Fibroblast of skin of right quadriceps (primary cell): ENCODE measurements at regions not wholly inside any gene's neighbourhood (a gene's known extent, or its start where the extent isn't known, plus 50 kb on each side); places are given as distances from the start of the nearest gene placed in this dataset.
A peak's percentile ranks its signal among the peaks of the same experiment; 100 is the strongest.
"Not testable (repeated sequence)": the region's sequence is repeated elsewhere in the genome, so short reads cannot be mapped to it uniquely, and the experiment has no call there.

Experiments used
- DNase-seq: peaks from one replicate; pipeline ENCODE4 v3.0.0-alpha.2; 2013

DNA sequence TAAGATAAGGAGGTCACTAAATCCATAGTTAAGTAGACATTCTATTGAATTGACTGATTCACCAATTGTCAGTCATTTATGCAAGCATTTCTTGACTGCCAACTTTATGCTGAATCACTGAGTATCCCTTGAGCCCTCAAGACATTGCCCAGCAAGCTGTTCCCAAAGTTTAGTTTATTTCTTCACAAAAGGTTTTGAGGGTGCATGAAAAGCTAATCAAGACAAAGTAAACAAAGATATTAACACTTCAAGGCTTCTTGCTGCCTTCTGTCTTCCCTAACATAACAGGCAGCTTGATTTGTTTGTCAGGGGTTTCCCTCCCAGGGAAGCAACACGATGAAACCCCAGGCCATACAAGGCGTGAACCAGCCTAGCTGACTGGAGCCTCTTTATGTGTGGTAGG is 374.4 kb downstream of the SPRY2 start:
- no peak for DNase-seq

DNA sequence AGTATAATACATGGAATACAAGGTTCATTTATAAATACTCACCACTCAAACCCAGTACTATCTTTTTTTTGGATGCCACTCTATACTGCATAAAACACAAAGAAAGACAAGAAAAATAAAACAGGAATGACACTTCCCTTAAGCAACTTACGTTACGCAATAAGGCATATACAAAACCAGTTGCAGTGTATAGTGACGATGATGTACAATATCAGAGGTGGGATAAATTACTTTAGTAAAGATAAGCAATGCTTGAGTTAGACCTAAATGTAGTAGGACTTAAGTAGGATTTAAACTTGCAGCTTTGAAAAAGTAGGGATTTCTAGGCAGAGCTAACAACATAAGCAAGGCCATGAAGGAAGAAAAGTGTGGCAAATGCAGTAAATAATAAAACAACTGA is 374.9 kb downstream of the SPRY2 start:
- DNase-seq: no peak

GRCh38 chr13:79946556-79946955 is 394.4 kb downstream of the SPRY2 start:
- no peak for DNase-seq

- no peak for DNase-seq
Observed at GRCh38 chr13:79943346-79944023, 397.4 kb downstream of the SPRY2 start.

GRCh38 chr13:79941752-79942151 is 399.2 kb downstream of the SPRY2 start:
- DNase-seq: no peak

DNA sequence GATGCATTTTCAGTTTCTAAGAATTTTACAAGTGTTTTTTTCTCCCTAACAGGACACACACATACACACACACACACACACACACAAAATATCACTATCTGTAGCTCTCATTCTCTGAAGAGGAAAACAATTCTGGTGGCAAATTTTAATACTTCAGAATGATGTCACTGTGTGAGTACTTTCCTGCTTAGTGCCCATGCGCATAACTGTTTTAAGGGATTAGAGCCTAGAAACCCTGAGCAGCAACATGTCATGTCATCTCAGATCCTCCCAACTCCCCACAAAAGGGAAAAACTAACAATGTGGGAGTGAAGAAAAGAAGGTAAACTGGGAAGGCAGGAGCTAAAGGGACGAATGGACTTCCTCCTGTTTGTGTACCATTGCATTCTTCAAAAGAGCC is 401.2 kb downstream of the SPRY2 start:
- no peak for DNase-seq

GRCh38 chr13:79937771-79938216 is 403.1 kb downstream of the SPRY2 start:
- no peak for DNase-seq

- no peak for DNase-seq
Observed at GRCh38 chr13:79937311-79937710, 403.6 kb downstream of the SPRY2 start.

DNA sequence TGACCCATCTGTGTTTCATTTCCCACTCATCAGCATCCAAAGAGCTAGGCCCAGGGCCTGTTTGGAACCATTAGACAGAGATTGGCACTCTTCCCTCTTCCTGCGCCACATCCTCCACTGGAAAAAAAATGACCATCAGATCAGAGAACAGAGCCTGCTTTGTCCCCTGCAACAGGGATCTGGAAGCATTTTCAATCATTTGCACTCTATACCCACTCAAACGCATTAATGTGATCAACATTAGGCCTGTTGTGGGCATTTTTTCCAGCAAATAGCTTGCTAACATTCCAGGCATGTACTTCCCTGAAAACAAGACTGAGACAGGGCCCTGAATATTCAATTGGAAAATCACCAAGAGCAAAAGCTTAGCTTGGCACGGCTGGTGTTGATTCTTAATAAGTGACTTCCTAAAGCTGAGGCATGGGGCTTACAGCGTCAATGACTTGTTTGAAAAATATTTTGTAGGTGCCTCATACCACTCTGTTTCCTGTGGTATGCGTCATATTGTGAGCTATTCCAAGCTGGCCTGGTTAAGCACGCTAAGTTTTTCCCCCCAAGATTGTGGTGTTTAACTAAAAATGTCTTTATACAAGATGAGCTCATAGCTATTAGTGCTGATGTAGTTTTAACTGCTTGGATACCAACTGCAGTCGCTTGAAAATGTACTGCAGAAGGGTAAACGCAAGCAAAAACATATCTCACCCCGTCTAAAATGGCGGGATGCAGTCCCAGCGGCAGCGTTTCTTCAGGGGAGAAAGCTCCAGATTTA is 404.4 kb downstream of the SPRY2 start:
- DNase-seq: peak; percentile 100

- peak; percentile 27 for DNase-seq
Observed at GRCh38 chr13:79935121-79935520, 405.8 kb downstream of the SPRY2 start.

GRCh38 chr13:79933389-79933788 is 407.5 kb downstream of the SPRY2 start:
- no peak for DNase-seq

DNA sequence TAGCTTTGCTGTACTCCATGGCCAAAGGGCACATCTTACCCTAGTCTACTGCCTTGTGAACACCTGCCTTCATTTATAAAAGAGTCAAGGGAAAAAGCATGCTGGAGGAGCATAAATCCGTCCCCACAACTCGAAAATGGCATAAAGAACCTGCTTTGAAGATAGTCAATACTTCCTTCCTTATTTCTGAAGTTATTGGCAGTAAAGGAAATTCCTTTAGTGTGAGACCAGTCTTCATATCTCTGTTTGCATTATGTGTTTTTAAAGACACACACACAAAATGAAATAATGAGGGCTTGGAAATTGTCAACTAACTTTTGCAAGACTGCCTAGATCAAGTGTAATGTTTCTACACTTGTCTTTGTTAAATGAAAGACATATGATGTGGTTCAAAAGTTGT is 408.4 kb downstream of the SPRY2 start:
- DNase-seq: no peak

- DNase-seq: not testable (repeated sequence)
Observed at GRCh38 chr13:79923973-79924556, 416.9 kb downstream of the SPRY2 start.

- no peak for DNase-seq
Observed at GRCh38 chr13:79919091-79919490, 421.8 kb downstream of the SPRY2 start.

- DNase-seq: no peak
Observed at GRCh38 chr13:79918620-79919019, 422.3 kb downstream of the SPRY2 start.

DNA sequence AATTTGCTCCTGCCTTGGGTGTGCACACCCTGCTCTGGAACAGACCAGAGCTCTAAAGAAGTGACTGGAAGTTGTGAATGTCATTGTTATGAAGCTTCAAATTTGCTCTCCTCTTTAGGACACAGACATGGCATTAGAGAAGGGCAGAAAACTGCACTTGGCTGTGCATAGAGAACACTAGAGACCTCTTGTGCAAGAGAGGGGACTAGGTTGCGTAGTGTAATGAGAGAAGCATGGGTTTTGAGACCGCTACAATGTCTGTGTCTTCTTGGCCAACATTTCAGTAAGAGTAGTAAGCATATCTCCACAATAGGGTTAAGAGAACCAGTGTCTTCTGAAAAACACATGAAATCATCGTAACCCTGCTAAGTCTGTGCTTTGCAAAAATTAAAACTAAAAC is 423.3 kb downstream of the SPRY2 start:
- no peak for DNase-seq

DNA sequence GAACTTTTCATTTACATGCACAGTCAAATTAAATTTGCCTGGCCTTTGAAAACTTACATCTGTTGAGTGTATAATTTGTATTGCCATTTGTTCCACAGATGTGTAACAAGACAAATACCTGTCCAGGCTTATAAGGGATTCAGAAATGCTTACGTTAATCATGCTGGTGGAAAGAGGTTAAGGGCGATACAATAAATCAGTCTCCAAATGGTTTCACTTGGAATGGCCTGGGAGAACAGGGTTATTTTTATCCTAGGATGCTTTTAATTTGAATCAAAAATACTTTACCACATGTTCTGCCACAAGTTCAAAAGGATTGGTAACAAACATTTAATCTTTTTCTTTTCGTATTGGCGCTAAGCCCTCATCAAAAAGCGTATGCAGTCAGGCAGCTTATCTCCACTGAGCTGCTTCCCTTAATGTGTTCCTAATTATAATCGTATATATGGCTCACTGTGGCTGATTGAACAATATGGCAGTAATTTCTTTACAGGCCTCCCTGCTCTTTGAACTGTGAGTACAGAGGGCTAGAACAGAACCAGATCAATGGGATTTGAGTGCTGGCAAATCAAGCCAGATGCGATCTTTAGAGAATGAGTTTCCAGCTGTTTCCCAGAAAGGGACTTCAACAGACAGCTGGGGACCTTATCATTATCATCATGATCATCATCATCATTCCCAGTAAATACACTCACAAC is 425.7 kb downstream of the SPRY2 start:
- peak; percentile 52 for DNase-seq

DNA sequence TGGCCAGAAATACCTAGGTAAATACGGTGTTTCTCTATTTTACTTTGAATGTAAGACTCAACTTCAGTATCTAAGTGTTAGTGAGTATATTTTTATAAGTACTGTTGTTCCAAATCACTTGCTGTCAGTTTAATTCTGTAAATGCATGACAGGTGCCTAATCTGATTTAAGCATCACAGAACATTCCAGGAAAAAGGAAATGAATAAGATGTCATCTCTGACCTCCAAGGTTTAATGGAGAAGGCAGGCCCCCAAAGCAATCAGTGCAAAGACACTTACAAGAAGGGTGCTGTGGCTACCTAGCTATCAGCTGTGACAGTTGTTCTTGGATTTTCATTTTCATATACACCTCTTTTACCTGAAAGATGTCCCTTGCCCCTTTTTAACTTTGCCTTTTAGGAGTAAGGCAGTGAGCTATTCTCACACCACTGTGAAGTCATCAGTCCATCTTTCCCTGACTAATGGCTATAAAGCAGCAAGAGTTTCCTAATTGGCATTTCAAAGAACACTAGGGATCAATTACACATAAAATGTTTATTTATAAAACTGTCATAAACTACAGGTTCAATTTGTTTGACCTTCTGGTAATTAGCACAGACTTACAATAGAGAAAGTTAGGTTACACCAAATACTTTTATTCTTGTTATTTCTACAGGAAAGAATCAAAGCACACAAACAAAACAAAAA is 427.6 kb downstream of the SPRY2 start:
- no peak for DNase-seq

DNA sequence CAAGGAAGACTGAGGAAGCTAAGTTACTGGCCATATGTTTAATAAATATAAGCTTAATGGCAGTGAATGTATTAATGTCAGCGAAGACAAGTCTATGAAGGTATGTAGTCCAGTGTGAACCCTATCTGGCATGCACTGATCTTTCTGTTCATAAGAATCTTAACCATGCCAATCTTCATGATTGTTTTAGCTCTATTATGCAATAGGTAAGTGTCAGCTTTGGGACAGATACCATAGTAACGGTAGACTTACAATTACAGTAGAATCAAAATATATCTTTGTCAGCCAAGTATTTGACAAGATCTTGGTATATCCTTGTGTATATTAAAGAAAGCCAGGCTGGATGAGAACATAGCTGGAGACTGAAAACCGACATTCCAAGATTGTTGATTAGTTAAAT is 428.5 kb downstream of the SPRY2 start:
- DNase-seq: no peak

DNA sequence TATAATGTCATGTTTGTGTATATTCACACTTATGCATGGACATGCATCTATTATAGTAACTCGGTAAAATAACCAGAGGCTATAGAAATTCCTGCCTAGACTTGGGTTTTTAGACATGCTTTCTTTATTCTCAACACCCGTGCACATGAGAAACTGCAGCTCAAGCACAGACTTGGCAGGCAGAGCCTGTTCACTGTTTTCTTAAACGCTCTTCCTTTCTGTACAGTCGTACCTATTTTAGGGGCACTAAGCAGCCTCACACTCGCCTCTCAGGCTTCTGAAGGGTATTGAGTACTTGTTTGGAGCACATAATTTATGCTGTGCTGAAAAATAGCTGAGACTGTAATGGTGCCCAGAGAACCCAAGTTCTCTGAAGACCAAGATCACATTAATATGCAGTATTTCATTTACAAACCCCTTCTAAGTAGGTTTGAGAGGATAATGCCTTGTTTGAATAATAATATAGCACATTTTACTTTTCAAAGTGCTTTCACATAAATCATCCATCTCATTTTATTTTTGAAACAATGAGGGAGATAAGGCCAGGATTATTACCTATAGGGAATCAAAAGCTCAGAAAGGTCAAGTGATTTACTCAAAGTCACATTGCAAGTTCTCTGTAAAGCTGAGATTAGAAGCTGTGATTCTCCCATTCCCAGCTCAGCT is 429.9 kb downstream of the SPRY2 start:
- no peak for DNase-seq

GRCh38 chr13:79909644-79910043 is 428.7 kb downstream of the NDFIP2 start:
- no peak for DNase-seq

DNA sequence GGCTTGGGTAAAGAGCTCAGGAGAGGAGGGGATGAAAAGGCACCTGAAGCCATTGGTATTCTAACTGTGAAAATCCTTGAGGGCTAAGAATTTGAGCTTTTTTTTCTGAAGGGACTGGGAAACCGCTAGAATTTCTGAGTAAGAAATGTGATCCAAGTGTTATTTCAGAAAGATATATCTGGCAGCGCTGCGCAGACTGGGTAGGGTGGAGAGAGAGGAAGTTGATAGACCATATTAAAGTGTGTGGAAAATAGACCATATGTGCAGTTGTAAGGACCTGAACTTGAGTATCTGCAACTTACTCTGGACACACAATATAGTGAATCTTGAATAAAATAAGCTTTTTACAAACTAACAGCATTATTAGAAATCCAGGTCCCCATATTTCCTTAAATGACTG is 427.4 kb downstream of the NDFIP2 start:
- no peak for DNase-seq
